DOHH2 (cell line): ENCODE measurements at regions not wholly inside any gene's neighbourhood (a gene's known extent, or its start where the extent isn't known, plus 50 kb on each side); places are given as distances from the start of the nearest gene placed in this dataset.

ENCODE experiments used
- H3F3A ChIP-seq: fragments of 200-600 bp; sonication (generic), shearing (Covaris generic); 2 replicates; pipeline ENCODE4 v1.6.0; 2016; ENCODE audit warnings: antibody characterized with exemption, mild to moderate bottlenecking; ENCODE audit not compliant: control insufficient read depth, insufficient read depth
- H3K27ac ChIP-seq: fragments of 200-600 bp; sonication (generic); 2 replicates; pipeline ENCODE4 v1.5.1; 2014; ENCODE audit warnings: low read depth, mild to moderate bottlenecking, low read length, moderate library complexity
- H3K27me3 ChIP-seq: fragments of 200-600 bp; sonication (generic); 2 replicates; pipeline ENCODE4 v1.6.1; 2014; ENCODE audit warnings: mild to moderate bottlenecking, low read length, mixed read lengths; ENCODE audit not compliant: control insufficient read depth
- H3K36me3 ChIP-seq: fragments of 200-600 bp; sonication (generic); 2 replicates; pipeline ENCODE4 v1.6.1; 2014; ENCODE audit warnings: mild to moderate bottlenecking, low read length, moderate library complexity, mixed read lengths; ENCODE audit not compliant: control insufficient read depth
- H3K4me1 ChIP-seq: fragments of 200-600 bp; sonication (generic); 2 replicates; pipeline ENCODE4 v1.6.1; 2014; ENCODE audit warnings: mild to moderate bottlenecking, low read length, mixed read lengths; ENCODE audit not compliant: control insufficient read depth
- H3K4me2 ChIP-seq: fragments of 200-600 bp; sonication (generic); 2 replicates; pipeline ENCODE4 v1.6.0; 2014; ENCODE audit warnings: mild to moderate bottlenecking, low read length, moderate library complexity
- H3K4me3 ChIP-seq: fragments of 200-600 bp; sonication (generic); 2 replicates; pipeline ENCODE4 v1.5.1; 2014; ENCODE audit warnings: mild to moderate bottlenecking, low read length, mixed read lengths
- H3K79me2 ChIP-seq: fragments of 200-600 bp; sonication (generic); 2 replicates; pipeline ENCODE4 v1.6.1; 2014; ENCODE audit warnings: mild to moderate bottlenecking, low read length, mixed read lengths; ENCODE audit not compliant: control insufficient read depth
- H3K9me2 ChIP-seq: fragments of 200-600 bp; sonication (generic); replicated peaks from 2 replicates; pipeline ENCODE4 v1.6.1; 2014; ENCODE audit warnings: mild to moderate bottlenecking, low read length, mixed read lengths; ENCODE audit not compliant: control insufficient read depth
- H3K9me3 ChIP-seq: fragments of 200-600 bp; sonication (generic); 2 replicates; pipeline ENCODE4 v1.6.1; 2014; ENCODE audit warnings: antibody characterized with exemption, low read length, mixed read lengths; ENCODE audit not compliant: control insufficient read depth, insufficient read depth
- H4K20me1 ChIP-seq: fragments of 200-600 bp; sonication (generic); 2 replicates; pipeline ENCODE4 v1.6.0; 2014; ENCODE audit warnings: low read depth, mild to moderate bottlenecking, antibody characterized with exemption, low read length, moderate library complexity; ENCODE audit not compliant: control insufficient read depth, insufficient read depth
- EZH2phosphoT487 ChIP-seq: fragments of 200-600 bp; sonication (generic); IDR thresholded peaks from 2 replicates; pipeline ENCODE4 v1.6.1; 2017; ENCODE audit warnings: borderline replicate concordance, mild to moderate bottlenecking, antibody characterized with exemption, low read length, moderate library complexity, mixed read lengths
- TF ChIP-seq, protein P1 (sequence below): fragments of 200-600 bp; sonication (generic); IDR thresholded peaks from one replicate; pipeline ENCODE4 v1.5.1; 2014; ENCODE audit warnings: antibody characterized with exemption, mild to moderate bottlenecking, low read depth, low read length; ENCODE audit not compliant: poor library complexity, severe bottlenecking

DNA sequence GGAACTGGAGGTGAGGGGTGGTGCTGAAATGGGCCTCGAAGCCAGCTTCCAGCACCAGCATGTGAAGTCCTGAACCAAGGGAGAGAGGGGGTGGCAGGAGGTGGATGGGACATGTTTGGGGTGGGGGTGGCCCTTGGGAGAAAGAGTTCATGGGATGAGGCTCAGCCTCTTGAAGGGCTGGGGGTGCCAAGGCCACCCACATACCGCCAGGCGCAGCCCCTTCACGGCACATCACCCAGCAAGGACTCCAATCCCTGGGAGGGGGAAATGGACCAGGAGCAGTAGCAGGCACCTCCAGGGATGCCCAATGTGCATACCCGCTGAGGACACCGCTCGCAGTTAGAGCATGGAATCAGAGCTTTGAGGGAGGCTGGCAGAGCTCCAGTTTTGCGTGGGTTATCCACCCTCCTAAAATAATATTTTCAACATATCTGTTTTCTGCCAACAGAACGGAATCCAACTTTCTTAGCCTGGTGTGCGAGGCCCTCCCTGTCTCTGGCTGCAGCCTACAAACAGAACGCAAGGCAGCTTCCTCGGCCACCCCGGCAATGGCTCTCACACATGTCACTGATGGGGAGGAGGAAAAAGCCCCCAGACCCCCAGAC is 140.5 kb upstream of the VSTM2B start:
- no peaks in the 10 kb centered on the region for H3K27me3 ChIP-seq
- no peak overlapping the region for H3K4me2 ChIP-seq
- no peaks in the 10 kb centered on the region for H3K9me2 ChIP-seq
- H3K4me3 ChIP-seq = no peak overlapping the region
- H3K9me3 ChIP-seq = no peaks in the 10 kb centered on the region
- H3F3A ChIP-seq = no peaks in the 10 kb centered on the region
- no peaks in the 10 kb centered on the region for H3K4me1 ChIP-seq
- no peaks in the 10 kb centered on the region for H3K79me2 ChIP-seq
- H3K27ac ChIP-seq = no peak overlapping the region
- no peaks in the 10 kb centered on the region for H3K36me3 ChIP-seq
- TF ChIP-seq, protein P1, sequence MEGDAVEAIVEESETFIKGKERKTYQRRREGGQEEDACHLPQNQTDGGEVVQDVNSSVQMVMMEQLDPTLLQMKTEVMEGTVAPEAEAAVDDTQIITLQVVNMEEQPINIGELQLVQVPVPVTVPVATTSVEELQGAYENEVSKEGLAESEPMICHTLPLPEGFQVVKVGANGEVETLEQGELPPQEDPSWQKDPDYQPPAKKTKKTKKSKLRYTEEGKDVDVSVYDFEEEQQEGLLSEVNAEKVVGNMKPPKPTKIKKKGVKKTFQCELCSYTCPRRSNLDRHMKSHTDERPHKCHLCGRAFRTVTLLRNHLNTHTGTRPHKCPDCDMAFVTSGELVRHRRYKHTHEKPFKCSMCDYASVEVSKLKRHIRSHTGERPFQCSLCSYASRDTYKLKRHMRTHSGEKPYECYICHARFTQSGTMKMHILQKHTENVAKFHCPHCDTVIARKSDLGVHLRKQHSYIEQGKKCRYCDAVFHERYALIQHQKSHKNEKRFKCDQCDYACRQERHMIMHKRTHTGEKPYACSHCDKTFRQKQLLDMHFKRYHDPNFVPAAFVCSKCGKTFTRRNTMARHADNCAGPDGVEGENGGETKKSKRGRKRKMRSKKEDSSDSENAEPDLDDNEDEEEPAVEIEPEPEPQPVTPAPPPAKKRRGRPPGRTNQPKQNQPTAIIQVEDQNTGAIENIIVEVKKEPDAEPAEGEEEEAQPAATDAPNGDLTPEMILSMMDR = no peak
- TF ChIP-seq EZH2phosphoT487 = no peak
- no peaks in the 10 kb centered on the region for H4K20me1 ChIP-seq

DNA sequence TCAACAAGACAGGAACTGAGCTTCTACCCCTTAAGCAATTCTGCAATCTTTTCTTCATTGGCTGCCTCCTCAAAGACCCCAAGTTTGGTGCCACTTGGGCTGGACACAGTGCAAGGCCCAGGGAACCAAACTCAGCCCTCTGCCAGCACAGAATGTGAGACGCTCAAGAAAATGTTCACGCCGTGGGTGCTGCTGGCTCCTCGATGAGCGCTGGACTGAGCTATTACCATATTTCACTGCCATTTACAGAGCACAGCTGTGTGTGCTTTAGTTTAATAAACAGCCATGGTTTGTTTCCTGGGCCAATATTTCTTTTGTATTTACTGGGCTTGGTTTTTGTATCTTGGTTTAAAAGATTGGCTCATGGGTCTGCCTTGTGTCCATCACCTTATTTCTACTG is 138.8 kb upstream of the VSTM2B start:
- TF ChIP-seq EZH2phosphoT487 = no peak
- TF ChIP-seq, protein P1 = no peak
- H3F3A ChIP-seq = no peaks in the 10 kb centered on the region
- no peaks in the 10 kb centered on the region for H3K27me3 ChIP-seq
- no peaks in the 10 kb centered on the region for H3K4me1 ChIP-seq
- peaks cover 2% of the 10 kb centered on the region; the same call in 1 of the 2 replicates for H3K9me3 ChIP-seq
- H3K36me3 ChIP-seq = no peaks in the 10 kb centered on the region
- no peak overlapping the region for H3K4me2 ChIP-seq
- H4K20me1 ChIP-seq = no peaks in the 10 kb centered on the region
- no peaks in the 10 kb centered on the region for H3K9me2 ChIP-seq
- no peak overlapping the region for H3K27ac ChIP-seq
- H3K79me2 ChIP-seq = no peaks in the 10 kb centered on the region
- no peak overlapping the region for H3K4me3 ChIP-seq

DNA sequence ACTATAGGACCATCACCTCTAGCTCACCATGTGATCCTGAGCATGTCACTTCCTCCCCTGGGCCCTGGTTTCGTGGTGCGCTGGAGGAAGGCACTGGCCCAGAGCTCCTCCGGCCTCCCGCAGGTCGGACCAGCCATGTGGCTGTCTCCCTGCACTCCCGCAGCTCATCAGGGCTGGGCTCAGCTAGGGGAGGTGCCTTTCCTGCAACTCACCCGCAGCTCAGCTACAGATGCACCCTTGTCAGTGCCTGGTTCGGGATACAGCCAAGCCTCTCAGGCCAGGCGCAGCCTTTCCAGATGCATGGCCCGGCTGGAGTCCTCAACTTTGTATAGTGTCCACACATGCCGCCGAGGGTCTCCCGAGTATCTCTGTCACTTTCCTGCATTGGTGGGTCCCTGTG is 138.2 kb upstream of the VSTM2B start:
- H3F3A ChIP-seq = no peaks in the 10 kb centered on the region
- no peaks in the 10 kb centered on the region for H3K4me1 ChIP-seq
- H3K79me2 ChIP-seq = no peaks in the 10 kb centered on the region
- H3K36me3 ChIP-seq = no peaks in the 10 kb centered on the region
- peaks cover 2% of the 10 kb centered on the region; the same call in 1 of the 2 replicates for H3K9me3 ChIP-seq
- H3K9me2 ChIP-seq = no peaks in the 10 kb centered on the region
- no peak overlapping the region for H3K4me2 ChIP-seq
- no peak overlapping the region for H3K27ac ChIP-seq
- H3K4me3 ChIP-seq = no peak overlapping the region
- no peaks in the 10 kb centered on the region for H4K20me1 ChIP-seq
- TF ChIP-seq, protein P1 = no peak
- no peak for TF ChIP-seq EZH2phosphoT487
- H3K27me3 ChIP-seq = no peaks in the 10 kb centered on the region
